IPS-NIHi7 (cell line): ENCODE measurements at regions not wholly inside any gene's neighbourhood (a gene's known extent, or its start where the extent isn't known, plus 50 kb on each side); places are given as distances from the start of the nearest gene placed in this dataset.
"Not testable (repeated sequence)": the region's sequence is repeated elsewhere in the genome, so short reads cannot be mapped to it uniquely, and the experiment has no call there.

Source experiments
- DNase-seq: peaks from one replicate; pipeline ENCODE4 v3.0.0; 2012; ENCODE audit warnings: mixed read lengths; ENCODE audit errors: extremely low spot score

GRCh38 chr4:72942565-72942964, 127.0 kb downstream of the COX18 start:
- no peak for DNase-seq

- DNase-seq = no peak
Measured at GRCh38 chr4:72938516-72938915, 131.0 kb downstream of the COX18 start.

- no peak for DNase-seq
Measured at GRCh38 chr4:72935462-72935861, 134.1 kb downstream of the COX18 start.

- DNase-seq = no peak
Measured at GRCh38 chr4:72933029-72933428, 136.5 kb downstream of the COX18 start.

GRCh38 chr4:72931346-72931745, 138.2 kb downstream of the COX18 start:
- DNase-seq = no peak

- not testable (repeated sequence) for DNase-seq
Measured at GRCh38 chr4:72929596-72930274, 139.8 kb downstream of the COX18 start.

- DNase-seq = no peak
Measured at GRCh38 chr4:72924814-72925213, 144.7 kb downstream of the COX18 start.

- no peak for DNase-seq
Measured at GRCh38 chr4:72919937-72920336, 149.6 kb downstream of the COX18 start.

GRCh38 chr4:72919464-72919863, 150.1 kb downstream of the COX18 start:
- DNase-seq = no peak

GRCh38 chr4:72918362-72918761, 151.2 kb downstream of the COX18 start:
- DNase-seq = no peak

GRCh38 chr4:72911316-72911715, 158.2 kb downstream of the COX18 start:
- no peak for DNase-seq

GRCh38 chr4:72909461-72909860, 160.1 kb downstream of the COX18 start:
- DNase-seq = peak; percentile 68

- no peak for DNase-seq
Measured at GRCh38 chr4:72902354-72902753, 167.2 kb downstream of the COX18 start.

GRCh38 chr4:72901553-72901952, 168.0 kb downstream of the COX18 start:
- no peak for DNase-seq

- no peak for DNase-seq
Measured at GRCh38 chr4:72900952-72901351, 168.6 kb downstream of the COX18 start.

GRCh38 chr4:72899621-72900020, 169.9 kb downstream of the COX18 start:
- DNase-seq = no peak

GRCh38 chr4:72899214-72899613, 170.3 kb downstream of the COX18 start:
- no peak for DNase-seq

- no peak for DNase-seq
Measured at GRCh38 chr4:72896515-72896914, 173.0 kb downstream of the COX18 start.

GRCh38 chr4:72895408-72895807, 174.1 kb downstream of the COX18 start:
- no peak for DNase-seq

- DNase-seq = no peak
Measured at GRCh38 chr4:72893354-72894066, 176.0 kb downstream of the COX18 start.

GRCh38 chr4:72888331-72888730, 181.2 kb downstream of the COX18 start:
- no peak for DNase-seq

GRCh38 chr4:72887152-72887551, 182.4 kb downstream of the COX18 start:
- DNase-seq = no peak

GRCh38 chr4:72886602-72887001, 182.9 kb downstream of the COX18 start:
- no peak for DNase-seq
